GM21447 (cell line): ENCODE measurements at regions not wholly inside any gene's neighbourhood (a gene's known extent, or its start where the extent isn't known, plus 50 kb on each side); places are given as distances from the start of the nearest gene placed in this dataset.
A peak's percentile ranks its signal among the peaks of the same experiment; 100 is the strongest.

Source experiments
- ATAC-seq: cut with Tn5 transposase; IDR thresholded peaks from one replicate; pipeline ENCODE4 v1.9.1; 2021; ENCODE audit not compliant: unreplicated experiment

DNA sequence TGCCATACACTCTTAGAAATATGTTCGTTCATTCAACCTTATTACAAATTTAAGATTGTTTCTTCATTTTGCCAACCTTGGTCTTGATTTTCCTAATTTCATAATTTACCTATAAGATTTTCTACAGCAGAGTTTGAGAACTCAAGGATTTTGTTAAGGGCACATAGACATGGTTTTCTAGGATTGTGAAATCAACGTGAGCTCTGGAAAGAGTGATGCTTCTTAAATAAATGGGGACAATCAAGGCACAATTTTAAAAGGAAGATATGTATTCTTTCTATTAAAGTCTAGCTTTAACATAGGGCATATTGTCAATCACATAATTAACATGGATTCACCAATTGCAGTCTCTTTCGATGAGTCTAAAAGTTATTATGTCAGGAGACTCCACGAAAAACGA lies 174.2 kb upstream of the PHF14 start:
- no peak for ATAC-seq

DNA sequence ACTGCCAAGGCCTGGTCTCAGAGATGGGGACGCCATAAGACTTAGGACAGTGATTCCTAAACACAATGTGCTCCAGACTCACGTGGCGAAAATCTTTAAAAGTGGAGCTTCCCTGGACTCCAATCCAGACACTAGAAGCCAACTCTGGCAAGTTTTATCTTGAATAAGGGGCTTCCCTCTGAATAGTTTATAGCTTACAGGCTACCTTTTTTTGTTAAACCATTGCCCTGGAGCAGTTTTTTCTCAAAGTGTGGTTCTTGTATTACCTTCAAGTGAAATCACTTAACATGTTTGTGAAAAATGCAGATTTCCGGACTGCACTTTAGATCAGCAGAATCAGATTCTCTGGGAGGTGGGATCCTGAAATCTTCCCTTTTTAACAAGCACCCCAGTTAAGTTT lies 171.7 kb upstream of the PHF14 start:
- ATAC-seq = no peak

DNA sequence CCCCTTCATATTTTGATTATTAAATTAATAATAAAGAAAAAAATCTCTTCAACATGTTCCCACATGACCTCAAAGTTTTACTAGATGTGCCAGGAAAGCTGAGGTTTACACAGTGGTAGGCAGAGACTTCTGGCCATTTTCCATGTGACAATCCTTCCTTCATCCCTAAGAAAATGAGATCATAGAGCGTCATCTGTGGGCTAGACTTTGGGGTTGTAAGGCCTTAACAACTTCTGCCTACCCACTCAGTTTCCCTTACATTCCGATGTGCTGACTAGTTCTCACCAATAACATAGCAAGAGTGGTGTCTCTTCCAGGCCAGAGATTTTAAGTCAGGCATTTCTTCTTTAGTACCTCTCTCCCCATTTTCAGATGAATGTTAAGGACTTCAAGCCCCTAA lies 171.1 kb upstream of the PHF14 start:
- no peak for ATAC-seq

- ATAC-seq = no peak
Observed at GRCh38 chr7:10803720-10804119, 170.0 kb upstream of the PHF14 start.

DNA sequence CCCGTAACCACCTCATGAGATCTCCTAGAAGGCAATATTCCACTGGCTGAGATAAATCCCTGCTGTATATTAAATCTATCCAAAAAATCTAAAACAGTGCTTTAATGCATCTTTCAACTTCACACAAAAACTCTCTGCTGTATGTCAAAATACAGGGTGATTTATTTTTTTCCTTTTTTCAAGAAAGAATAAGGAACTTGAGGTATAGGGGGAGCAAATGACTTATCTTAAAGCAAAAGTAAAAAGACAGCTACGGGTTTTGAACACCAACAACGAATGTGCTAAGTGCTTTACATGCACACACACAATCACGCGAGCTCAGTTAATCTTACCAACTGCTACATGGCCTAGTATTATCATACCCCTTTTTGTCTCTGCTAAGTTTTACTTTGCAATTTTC lies 168.9 kb upstream of the PHF14 start:
- ATAC-seq = no peak

DNA sequence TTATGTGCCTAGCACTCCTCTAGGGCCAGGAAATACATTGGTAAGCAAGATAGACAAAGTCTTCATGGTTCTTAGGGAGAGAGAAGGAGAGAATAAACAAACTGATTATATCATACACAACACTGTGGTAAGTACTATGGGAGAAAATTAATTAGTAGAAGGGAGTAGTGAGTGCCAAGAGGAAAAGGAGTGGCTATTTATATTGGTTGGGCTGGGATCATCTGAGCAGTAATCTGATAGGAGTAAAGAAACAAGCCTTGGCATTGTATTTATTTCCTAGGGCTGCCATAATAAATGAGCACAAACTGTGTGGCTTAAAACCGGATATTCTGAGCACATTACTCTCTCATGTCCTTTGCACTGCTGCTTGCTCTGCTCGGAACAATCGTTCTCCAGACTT lies 158.1 kb upstream of the PHF14 start:
- no peak for ATAC-seq

- ATAC-seq = no peak
Observed at GRCh38 chr7:10821156-10821555, 152.5 kb upstream of the PHF14 start.

DNA sequence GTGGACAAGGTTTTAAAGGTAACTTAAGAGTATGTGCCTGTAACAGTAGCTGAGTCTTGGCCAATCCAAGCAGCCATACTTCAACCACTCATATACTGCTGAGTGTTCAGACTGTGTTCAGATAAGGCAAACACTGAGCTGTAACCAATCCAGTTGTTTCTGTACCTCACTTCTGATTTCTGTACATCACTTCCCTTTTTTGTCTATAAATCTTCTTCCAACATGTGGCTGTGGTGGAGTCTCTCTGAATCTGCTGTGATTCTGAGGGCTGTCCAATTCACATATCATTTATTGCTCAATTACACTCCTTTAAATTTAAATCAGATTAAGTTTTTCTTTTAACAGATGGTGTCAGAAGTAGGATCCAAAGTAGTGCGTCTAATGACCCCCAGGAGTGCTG lies 149.5 kb upstream of the PHF14 start:
- ATAC-seq = no peak

DNA sequence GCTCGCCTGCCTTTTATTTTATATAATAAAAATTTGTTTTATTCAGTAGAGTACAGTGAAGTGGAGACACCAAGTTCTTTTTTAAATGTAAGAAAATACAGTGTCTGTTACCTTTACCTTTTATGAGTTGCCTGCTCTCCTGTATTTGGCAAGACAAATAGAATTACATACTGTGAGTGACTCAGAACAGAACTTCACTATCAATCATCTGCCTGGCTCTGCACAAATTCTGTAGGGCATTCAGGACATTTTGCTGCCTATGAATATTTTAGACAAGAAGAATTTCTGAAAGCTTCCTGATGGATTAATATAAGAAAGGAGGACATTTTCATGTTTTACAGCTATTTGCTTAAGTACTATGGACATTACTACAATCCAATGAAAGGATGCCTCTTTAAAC lies 135.4 kb upstream of the PHF14 start:
- ATAC-seq = no peak

- ATAC-seq = no peak
Observed at GRCh38 chr7:10845225-10845624, 128.4 kb upstream of the PHF14 start.

DNA sequence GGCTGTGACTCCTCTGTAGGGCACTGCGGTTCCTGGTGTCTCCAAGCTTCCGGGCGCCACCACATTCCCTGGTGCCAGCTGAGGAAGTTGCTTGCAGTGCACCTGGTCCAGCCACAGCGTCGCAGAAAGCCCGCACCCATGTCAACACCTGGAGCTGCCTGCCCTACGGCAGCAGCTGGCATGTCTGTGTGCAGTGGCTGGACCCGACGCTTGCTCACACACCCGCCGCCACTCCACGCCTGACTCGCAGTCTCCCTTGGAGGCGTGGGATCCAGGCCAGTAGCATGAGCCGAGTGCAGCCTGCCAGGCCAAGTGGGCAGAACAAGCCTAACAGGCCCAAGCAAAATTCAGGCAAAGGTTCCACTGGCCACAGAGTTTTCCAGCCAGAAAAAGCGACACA lies 118.1 kb upstream of the PHF14 start:
- no peak for ATAC-seq

DNA sequence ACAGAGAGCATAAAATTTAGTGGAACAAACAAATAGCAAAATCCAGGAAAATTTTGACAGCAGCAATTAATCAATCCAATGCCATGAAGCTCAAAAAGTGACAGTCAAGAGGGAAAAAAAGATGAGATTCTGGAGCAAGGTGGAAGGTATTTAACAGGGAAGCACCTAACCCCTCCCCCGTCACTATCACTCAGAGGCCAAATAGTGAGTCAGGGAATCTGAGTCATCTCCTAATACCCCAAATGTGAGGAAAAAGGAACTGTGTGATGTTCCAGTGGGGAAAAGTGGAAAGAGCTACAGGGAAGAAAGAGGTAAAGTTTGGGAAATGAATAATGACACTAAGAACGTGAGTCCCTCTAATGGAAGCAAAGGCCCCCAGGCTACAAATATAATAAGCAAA lies 113.2 kb upstream of the PHF14 start:
- ATAC-seq = no peak

- no peak for ATAC-seq
Observed at GRCh38 chr7:10863476-10863875, 110.2 kb upstream of the PHF14 start.

- no peak for ATAC-seq
Observed at GRCh38 chr7:10874666-10875065, 99.0 kb upstream of the PHF14 start.

GRCh38 chr7:10875080-10875479 lies 98.6 kb upstream of the PHF14 start:
- ATAC-seq = no peak

DNA sequence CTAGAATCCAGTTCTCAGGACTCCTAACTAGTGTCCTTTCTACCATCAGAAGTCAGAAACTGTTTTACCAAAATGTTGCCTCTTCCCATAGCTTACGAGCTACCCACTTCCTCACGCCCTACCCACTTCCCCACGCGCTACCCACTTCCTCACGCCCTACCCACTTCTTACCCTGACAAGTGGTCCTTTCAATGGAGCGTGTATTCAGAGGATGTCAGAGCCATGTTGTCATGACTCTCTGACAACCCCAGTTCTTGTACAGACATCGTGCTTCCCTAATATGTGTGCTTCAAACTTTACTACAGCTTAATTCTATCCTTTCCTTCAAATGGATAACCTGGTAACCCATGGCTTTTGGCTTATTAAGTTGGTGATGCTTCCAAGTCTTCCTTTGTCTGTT lies 84.8 kb upstream of the PHF14 start:
- peak; percentile 30 for ATAC-seq

- peak; percentile 90 for ATAC-seq
Observed at GRCh38 chr7:10889266-10889898, 84.3 kb upstream of the PHF14 start.

- ATAC-seq = no peak
Observed at GRCh38 chr7:10908600-10908999, 65.1 kb upstream of the PHF14 start.

- ATAC-seq = no peak
Observed at GRCh38 chr7:10910447-10910846, 63.2 kb upstream of the PHF14 start.

DNA sequence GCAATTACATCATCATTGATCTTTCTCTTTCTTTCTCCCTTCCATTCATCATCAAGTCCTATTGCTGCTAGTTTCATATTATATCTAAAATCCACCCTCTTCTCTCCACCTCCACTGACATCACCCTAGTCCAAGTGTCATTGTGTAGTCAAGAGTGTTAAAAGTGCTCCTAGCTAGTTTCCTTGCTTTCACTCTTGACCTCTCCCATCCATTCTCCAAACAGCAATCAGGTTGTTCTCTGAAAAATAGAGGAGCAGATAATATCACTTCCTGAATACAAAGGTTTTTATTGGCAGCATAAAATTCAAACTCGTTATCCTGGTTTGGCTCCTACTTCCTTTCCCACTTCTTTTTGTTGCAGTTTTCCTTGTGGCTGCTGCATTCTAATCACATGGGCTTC lies 61.6 kb upstream of the PHF14 start:
- ATAC-seq = no peak

GRCh38 chr7:10913457-10913856 lies 60.2 kb upstream of the PHF14 start:
- no peak for ATAC-seq

GRCh38 chr7:10918093-10918590 lies 55.5 kb upstream of the PHF14 start:
- no peak for ATAC-seq

GRCh38 chr7:10919923-10920322 lies 53.7 kb upstream of the PHF14 start:
- no peak for ATAC-seq
